ENCODE measurements at regions not wholly inside any gene's neighbourhood (a gene's known extent, or its start where the extent isn't known, plus 50 kb on each side); places are given as distances from the start of the nearest gene placed in this dataset.

GRCh38 chr4:25538430-25538829, 117.2 kb upstream of the SLC34A2 start:
- Histone ChIP-seq H3K4me3 (no peak overlapping the region), H4K20me1 (replicated peaks; ENCODE audit: insufficient read depth) (no peaks in the 10 kb centered on the region), H3K9me2 (ENCODE audit: insufficient read depth) (no peaks in the 10 kb centered on the region), H3K4me1 (ENCODE audit: insufficient read depth) (no peaks in the 10 kb centered on the region), H3K36me3 (ENCODE audit: insufficient read depth) (no peaks in the 10 kb centered on the region), H2AFZ (peak overlapping the region; percentile 14; the same call in 1 of the 2 replicates), H3K27me3 (ENCODE audit: insufficient read depth) (no peaks in the 10 kb centered on the region), H3K79me2 (replicated peaks; ENCODE audit: insufficient read depth) (no peaks in the 10 kb centered on the region), H3K27ac (ENCODE audit: low read depth) (no peak overlapping the region), H3K4me2 (no peak overlapping the region), H3F3A (replicated peaks; ENCODE audit: low read depth) (no peaks in the 10 kb centered on the region)
- Mint-ChIP-seq H3K27ac (no peak overlapping the region), H3K9me3 (0 out of 3 replicates have a peak, but pooled peaks cover 3% of the 10 kb centered on the region), H3K4me3 (no peak overlapping the region), H3K4me1 (peaks cover 16% of the 10 kb centered on the region), H3K36me3 (ENCODE audit: low read depth) (no peaks in the 10 kb centered on the region), H3K27me3 (ENCODE audit: insufficient read depth, low read depth, poor library complexity) (peaks cover 4% of the 10 kb centered on the region)
- TF ChIP-seq, protein P1, sequence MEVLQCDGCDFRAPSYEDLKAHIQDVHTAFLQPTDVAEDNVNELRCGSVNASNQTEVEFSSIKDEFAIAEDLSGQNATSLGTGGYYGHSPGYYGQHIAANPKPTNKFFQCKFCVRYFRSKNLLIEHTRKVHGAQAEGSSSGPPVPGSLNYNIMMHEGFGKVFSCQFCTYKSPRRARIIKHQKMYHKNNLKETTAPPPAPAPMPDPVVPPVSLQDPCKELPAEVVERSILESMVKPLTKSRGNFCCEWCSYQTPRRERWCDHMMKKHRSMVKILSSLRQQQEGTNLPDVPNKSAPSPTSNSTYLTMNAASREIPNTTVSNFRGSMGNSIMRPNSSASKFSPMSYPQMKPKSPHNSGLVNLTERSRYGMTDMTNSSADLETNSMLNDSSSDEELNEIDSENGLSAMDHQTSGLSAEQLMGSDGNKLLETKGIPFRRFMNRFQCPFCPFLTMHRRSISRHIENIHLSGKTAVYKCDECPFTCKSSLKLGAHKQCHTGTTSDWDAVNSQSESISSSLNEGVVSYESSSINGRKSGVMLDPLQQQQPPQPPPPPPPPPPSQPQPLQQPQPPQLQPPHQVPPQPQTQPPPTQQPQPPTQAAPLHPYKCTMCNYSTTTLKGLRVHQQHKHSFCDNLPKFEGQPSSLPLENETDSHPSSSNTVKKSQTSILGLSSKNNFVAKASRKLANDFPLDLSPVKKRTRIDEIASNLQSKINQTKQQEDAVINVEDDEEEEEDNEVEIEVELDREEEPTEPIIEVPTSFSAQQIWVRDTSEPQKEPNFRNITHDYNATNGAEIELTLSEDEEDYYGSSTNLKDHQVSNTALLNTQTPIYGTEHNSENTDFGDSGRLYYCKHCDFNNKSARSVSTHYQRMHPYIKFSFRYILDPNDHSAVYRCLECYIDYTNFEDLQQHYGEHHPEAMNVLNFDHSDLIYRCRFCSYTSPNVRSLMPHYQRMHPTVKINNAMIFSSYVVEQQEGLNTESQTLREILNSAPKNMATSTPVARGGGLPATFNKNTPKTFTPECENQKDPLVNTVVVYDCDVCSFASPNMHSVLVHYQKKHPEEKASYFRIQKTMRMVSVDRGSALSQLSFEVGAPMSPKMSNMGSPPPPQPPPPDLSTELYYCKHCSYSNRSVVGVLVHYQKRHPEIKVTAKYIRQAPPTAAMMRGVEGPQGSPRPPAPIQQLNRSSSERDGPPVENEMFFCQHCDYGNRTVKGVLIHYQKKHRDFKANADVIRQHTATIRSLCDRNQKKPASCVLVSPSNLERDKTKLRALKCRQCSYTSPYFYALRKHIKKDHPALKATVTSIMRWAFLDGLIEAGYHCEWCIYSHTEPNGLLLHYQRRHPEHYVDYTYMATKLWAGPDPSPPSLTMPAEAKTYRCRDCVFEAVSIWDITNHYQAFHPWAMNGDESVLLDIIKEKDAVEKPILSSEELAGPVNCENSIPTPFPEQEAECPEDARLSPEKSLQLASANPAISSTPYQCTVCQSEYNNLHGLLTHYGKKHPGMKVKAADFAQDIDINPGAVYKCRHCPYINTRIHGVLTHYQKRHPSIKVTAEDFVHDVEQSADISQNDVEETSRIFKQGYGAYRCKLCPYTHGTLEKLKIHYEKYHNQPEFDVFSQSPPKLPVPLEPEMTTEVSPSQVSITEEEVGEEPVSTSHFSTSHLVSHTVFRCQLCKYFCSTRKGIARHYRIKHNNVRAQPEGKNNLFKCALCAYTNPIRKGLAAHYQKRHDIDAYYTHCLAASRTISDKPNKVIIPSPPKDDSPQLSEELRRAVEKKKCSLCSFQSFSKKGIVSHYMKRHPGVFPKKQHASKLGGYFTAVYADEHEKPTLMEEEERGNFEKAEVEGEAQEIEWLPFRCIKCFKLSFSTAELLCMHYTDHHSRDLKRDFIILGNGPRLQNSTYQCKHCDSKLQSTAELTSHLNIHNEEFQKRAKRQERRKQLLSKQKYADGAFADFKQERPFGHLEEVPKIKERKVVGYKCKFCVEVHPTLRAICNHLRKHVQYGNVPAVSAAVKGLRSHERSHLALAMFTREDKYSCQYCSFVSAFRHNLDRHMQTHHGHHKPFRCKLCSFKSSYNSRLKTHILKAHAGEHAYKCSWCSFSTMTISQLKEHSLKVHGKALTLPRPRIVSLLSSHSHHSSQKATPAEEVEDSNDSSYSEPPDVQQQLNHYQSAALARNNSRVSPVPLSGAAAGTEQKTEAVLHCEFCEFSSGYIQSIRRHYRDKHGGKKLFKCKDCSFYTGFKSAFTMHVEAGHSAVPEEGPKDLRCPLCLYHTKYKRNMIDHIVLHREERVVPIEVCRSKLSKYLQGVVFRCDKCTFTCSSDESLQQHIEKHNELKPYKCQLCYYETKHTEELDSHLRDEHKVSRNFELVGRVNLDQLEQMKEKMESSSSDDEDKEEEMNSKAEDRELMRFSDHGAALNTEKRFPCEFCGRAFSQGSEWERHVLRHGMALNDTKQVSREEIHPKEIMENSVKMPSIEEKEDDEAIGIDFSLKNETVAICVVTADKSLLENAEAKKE (CRISPR knock-in tag; IDR thresholded peaks at IDR 0.05): no peak
- no peak for TF ChIP-seq ZNF114 (CRISPR knock-in tag; IDR thresholded peaks at IDR 0.05)
- no peak for TF ChIP-seq NANOG (IDR thresholded peaks at IDR 0.05; ENCODE audit: borderline replicate concordance)
- TF ChIP-seq JUNB (IDR thresholded peaks at IDR 0.05; ENCODE audit: unreplicated experiment): no peak
- ATAC-seq: no peak
- DNase-seq (ENCODE audit: low spot score): no peak

DNA sequence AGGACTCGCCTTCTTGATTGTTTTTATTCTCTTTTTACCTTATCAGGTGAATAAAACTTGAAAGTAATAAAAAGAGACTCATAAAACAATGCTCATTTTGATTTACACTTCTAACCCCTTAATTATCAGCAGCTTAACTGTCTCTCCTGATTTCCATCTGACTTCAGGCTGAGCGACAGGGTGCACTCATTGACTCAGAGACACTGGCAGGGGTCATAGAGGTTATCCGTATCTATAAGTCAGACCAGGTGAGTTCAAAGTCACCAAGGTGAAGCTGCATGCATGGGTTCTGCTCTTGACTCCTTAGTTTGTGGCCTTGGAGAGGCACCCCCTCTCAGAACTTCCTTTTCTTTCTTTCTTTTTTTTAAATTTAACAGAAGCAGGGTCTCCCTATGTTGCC, 116.4 kb upstream of the SLC34A2 start:
- Mint-ChIP-seq H3K27ac (no peak overlapping the region), H3K4me1 (peaks cover 16% of the 10 kb centered on the region), H3K9me3 (0 out of 3 replicates have a peak, but pooled peaks cover 3% of the 10 kb centered on the region), H3K27me3 (ENCODE audit: insufficient read depth, low read depth, poor library complexity) (peaks cover 4% of the 10 kb centered on the region), H3K36me3 (ENCODE audit: low read depth) (no peaks in the 10 kb centered on the region), H3K4me3 (no peak overlapping the region)
- Histone ChIP-seq H3K4me2 (no peak overlapping the region), H3K79me2 (replicated peaks; ENCODE audit: insufficient read depth) (no peaks in the 10 kb centered on the region), H3K36me3 (ENCODE audit: insufficient read depth) (no peaks in the 10 kb centered on the region), H3K4me1 (ENCODE audit: insufficient read depth) (no peaks in the 10 kb centered on the region), H3K27ac (ENCODE audit: low read depth) (no peak overlapping the region), H2AFZ (0 out of 2 replicates have a peak overlapping the region, but pooled peaks have one; percentile 32), H3K27me3 (ENCODE audit: insufficient read depth) (no peaks in the 10 kb centered on the region), H3K9me2 (ENCODE audit: insufficient read depth) (no peaks in the 10 kb centered on the region), H3F3A (replicated peaks; ENCODE audit: low read depth) (no peaks in the 10 kb centered on the region), H4K20me1 (replicated peaks; ENCODE audit: insufficient read depth) (no peaks in the 10 kb centered on the region), H3K4me3 (no peak overlapping the region)
- ATAC-seq: no peak
- DNase-seq (ENCODE audit: low spot score): no peak
- TF ChIP-seq ZNF114 (CRISPR knock-in tag; IDR thresholded peaks at IDR 0.05) (no peak), CREB1 (CRISPR knock-in tag; IDR thresholded peaks at IDR 0.05; ENCODE audit: low read depth) (no peak), STAT1 (IDR thresholded peaks at IDR 0.05; ENCODE audit: unreplicated experiment) (no peak), ZNF331 (CRISPR knock-in tag; IDR thresholded peaks at IDR 0.05; ENCODE audit: low read depth) (no peak)
- TF ChIP-seq, protein P1 (CRISPR knock-in tag; IDR thresholded peaks at IDR 0.05): no peak
